Neural cell (in vitro differentiated cells): ENCODE measurements at regions not wholly inside any gene's neighbourhood (a gene's known extent, or its start where the extent isn't known, plus 50 kb on each side); places are given as distances from the start of the nearest gene placed in this dataset.

ENCODE experiments used
- H2AFZ ChIP-seq: fragments of 200-600, 300-800 bp; sonication (generic), shearing (Covaris generic); 2 replicates; pipeline ENCODE4 v1.6.0; 2014; ENCODE audit warnings: low read depth, mild to moderate bottlenecking, antibody characterized with exemption, low read length, moderate library complexity
- H3F3A ChIP-seq: fragments of 200-600 bp; shearing (Covaris generic); 2 replicates; pipeline ENCODE4 v1.6.1; 2016; ENCODE audit warnings: mild to moderate bottlenecking, moderate library complexity, mixed read lengths, antibody characterized with exemption, low read length; ENCODE audit not compliant: insufficient read depth, poor library complexity, severe bottlenecking
- H3K27ac ChIP-seq: fragments of 200-600, 300-800 bp; sonication (generic), shearing (Covaris generic); 2 replicates; pipeline ENCODE4 v1.5.1; 2014; ENCODE audit warnings: mild to moderate bottlenecking, low read length, moderate library complexity
- H3K27me3 ChIP-seq: fragments of 300-800, 200-600 bp; sonication (generic), shearing (Covaris generic); 2 replicates; pipeline ENCODE4 v1.6.0; 2014; ENCODE audit warnings: mild to moderate bottlenecking, low read depth, low read length, moderate library complexity; ENCODE audit not compliant: insufficient read depth
- H3K36me3 ChIP-seq: fragments of 300-800, 200-600 bp; sonication (generic), shearing (Covaris generic); 2 replicates; pipeline ENCODE4 v1.5.1; 2014; ENCODE audit warnings: mild to moderate bottlenecking, antibody characterized with exemption, low read length, moderate library complexity; ENCODE audit not compliant: insufficient read depth
- H3K4me2 ChIP-seq: fragments of 300-800, 200-600 bp; sonication (generic), shearing (Covaris generic); 2 replicates; pipeline ENCODE4 v1.6.0; 2014; ENCODE audit warnings: mild to moderate bottlenecking, low read length
- H3K4me3 ChIP-seq: fragments of 300-800, 200-600 bp; sonication (generic), shearing (Covaris generic); 2 replicates; pipeline ENCODE4 v1.5.1; 2014; ENCODE audit warnings: mild to moderate bottlenecking, low read length, moderate library complexity
- H3K79me2 ChIP-seq: fragments of 200-600 bp; shearing (Covaris generic); replicated peaks from 2 replicates; pipeline ENCODE4 v1.6.0; 2014; ENCODE audit warnings: mild to moderate bottlenecking, low read length, moderate library complexity; ENCODE audit not compliant: insufficient read depth
- H3K9ac ChIP-seq: fragments of 300-800, 200-600 bp; sonication (generic), shearing (Covaris generic); 2 replicates; pipeline ENCODE4 v1.6.1; 2016; ENCODE audit warnings: mild to moderate bottlenecking, low read length, mixed read lengths
- H3K9me2 ChIP-seq: fragments of 200-600 bp; shearing (Covaris generic); 2 replicates; pipeline ENCODE4 v1.6.1; 2016; ENCODE audit warnings: mild to moderate bottlenecking, low read length, mixed read lengths; ENCODE audit not compliant: insufficient read depth
- H3K9me3 ChIP-seq: fragments of 200-600, 300-800 bp; sonication (generic), shearing (Covaris generic); 2 replicates; pipeline ENCODE4 v1.6.1; 2016; ENCODE audit warnings: mild to moderate bottlenecking, mixed run types, low read length, moderate library complexity, mixed read lengths
- H4K20me1 ChIP-seq: fragments of 200-600 bp; shearing (Covaris generic); 2 replicates; pipeline ENCODE4 v1.6.1; 2016; ENCODE audit warnings: mild to moderate bottlenecking, mixed run types; ENCODE audit not compliant: insufficient read depth
- CTCF ChIP-seq: fragments of 450-650 bp; IDR thresholded peaks from 2 replicates; pipeline ENCODE4 v1.5.1; 2014; ENCODE audit warnings: antibody characterized with exemption, mild to moderate bottlenecking, moderate library complexity; ENCODE audit not compliant: poor library complexity, severe bottlenecking
- EP300 ChIP-seq: fragments of 450-650 bp; conservative IDR thresholded peaks from 2 replicates; pipeline ENCODE4 v1.6.1; 2014; ENCODE audit warnings: antibody characterized with exemption, mild to moderate bottlenecking, moderate library complexity; ENCODE audit not compliant: poor library complexity, severe bottlenecking
- EZH2 ChIP-seq: fragments of 200-600, 300-800 bp; shearing (Covaris generic), sonication (generic); IDR thresholded peaks from 2 replicates; pipeline ENCODE4 v1.6.1; 2014; ENCODE audit warnings: antibody characterized with exemption, low read length, borderline replicate concordance, mild to moderate bottlenecking; ENCODE audit not compliant: insufficient read depth, poor library complexity, severe bottlenecking
- MXI1 ChIP-seq: fragments of 450-650 bp; conservative IDR thresholded peaks from 2 replicates; pipeline ENCODE4 v1.6.1; 2014; ENCODE audit warnings: antibody characterized with exemption, mild to moderate bottlenecking; ENCODE audit not compliant: poor library complexity, severe bottlenecking
- POLR2AphosphoS5 ChIP-seq: IDR thresholded peaks from 2 replicates; pipeline ENCODE4 v1.6.1; 2012
- RAD21 ChIP-seq: fragments of 450-650 bp; conservative IDR thresholded peaks from 2 replicates; pipeline ENCODE4 v1.6.1; 2014; ENCODE audit warnings: antibody characterized with exemption, mild to moderate bottlenecking, moderate library complexity
- REST ChIP-seq: IDR thresholded peaks from 2 replicates; pipeline ENCODE4 v1.6.1; 2012; ENCODE audit warnings: borderline replicate concordance
- SMC3 ChIP-seq: fragments of 450-650 bp; conservative IDR thresholded peaks from 2 replicates; pipeline ENCODE4 v1.6.1; 2014; ENCODE audit warnings: antibody characterized with exemption, mild to moderate bottlenecking, moderate library complexity; ENCODE audit not compliant: poor library complexity
- TAF1 ChIP-seq: IDR thresholded peaks from 2 replicates; pipeline ENCODE4 v1.6.1; 2012; ENCODE audit warnings: low read depth

- Histone ChIP-seq H3K4me3 (no peak overlapping the region), H3K9ac (no peak overlapping the region), H3K79me2 (no peaks in the 10 kb centered on the region), H3K9me3 (no peaks in the 10 kb centered on the region), H3K4me2 (no peak overlapping the region), H3K9me2 (no peaks in the 10 kb centered on the region), H3K27me3 (no peaks in the 10 kb centered on the region), H3F3A (no peaks in the 10 kb centered on the region), H3K27ac (no peak overlapping the region), H4K20me1 (no peaks in the 10 kb centered on the region), H3K36me3 (no peaks in the 10 kb centered on the region), H2AFZ (no peak overlapping the region)
- no peak for TF ChIP-seq CTCF
- no peak for TF ChIP-seq REST
- TF ChIP-seq EP300 = no peak
- no peak for TF ChIP-seq POLR2AphosphoS5
- no peak for TF ChIP-seq SMC3
- no peak for TF ChIP-seq EZH2
- TF ChIP-seq MXI1 = no peak
- TF ChIP-seq RAD21 = no peak
- TF ChIP-seq TAF1 = no peak
These were observed 201.2 kb upstream of the PTGFR start for GRCh38 chr1:78289603-78290002.

GRCh38 chr1:78291418-78291817 lies 199.4 kb upstream of the PTGFR start:
- Histone ChIP-seq H3K27ac (no peak overlapping the region), H3K36me3 (no peaks in the 10 kb centered on the region), H3K79me2 (no peaks in the 10 kb centered on the region), H3K4me3 (no peak overlapping the region), H3F3A (no peaks in the 10 kb centered on the region), H3K27me3 (no peaks in the 10 kb centered on the region), H4K20me1 (no peaks in the 10 kb centered on the region), H3K9me2 (no peaks in the 10 kb centered on the region), H3K4me2 (no peak overlapping the region), H2AFZ (no peak overlapping the region), H3K9ac (no peak overlapping the region), H3K9me3 (no peaks in the 10 kb centered on the region)
- TF ChIP-seq CTCF (no peak), EP300 (no peak), MXI1 (no peak), SMC3 (no peak), EZH2 (no peak), REST (no peak), RAD21 (no peak)
